GM21619 (cell line): ENCODE measurements at regions not wholly inside any gene's neighbourhood (a gene's known extent, or its start where the extent isn't known, plus 50 kb on each side); places are given as distances from the start of the nearest gene placed in this dataset.

Experiments used
- ATAC-seq: cut with Tn5 transposase; IDR thresholded peaks from one replicate; pipeline ENCODE4 v1.9.1; 2021; ENCODE audit not compliant: unreplicated experiment

DNA sequence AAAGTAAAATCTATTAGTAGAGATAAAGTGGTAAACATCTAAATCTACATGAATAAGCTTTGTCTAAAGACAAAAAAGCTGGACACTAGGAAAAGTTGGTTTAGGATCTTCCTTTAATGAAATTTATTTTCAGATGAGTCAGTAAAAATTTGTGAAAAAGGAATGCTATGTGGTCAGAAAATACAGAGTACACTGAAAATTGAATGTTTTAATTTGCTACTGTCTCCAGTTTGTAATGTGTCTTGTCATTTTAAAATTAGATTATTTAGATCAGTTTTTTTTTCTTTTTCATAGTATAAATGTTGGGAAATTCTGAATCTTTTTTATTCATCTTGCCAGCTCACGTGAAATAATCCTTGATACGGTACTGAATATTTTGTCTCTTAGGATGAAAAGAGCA is 56.9 kb downstream of the SLITRK6 start:
- no peak for ATAC-seq

DNA sequence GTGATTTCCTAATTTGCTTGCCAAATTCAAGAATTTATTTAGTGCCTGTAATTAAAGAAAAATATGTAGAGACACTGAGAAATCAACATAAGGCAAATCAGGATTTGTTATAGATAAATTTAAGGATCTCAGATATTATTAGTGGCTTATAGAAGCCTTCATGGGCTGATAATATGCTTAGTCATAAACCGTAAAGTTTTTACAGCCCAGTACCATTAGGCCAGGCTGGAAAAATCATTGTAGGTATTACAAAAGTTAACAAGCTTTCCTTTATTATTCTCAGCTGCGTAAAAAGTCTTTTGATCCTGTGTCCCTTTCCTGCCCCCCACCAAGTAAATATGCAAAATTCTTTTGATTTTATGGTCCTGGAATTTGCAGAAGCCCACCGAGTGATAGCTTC is 58.2 kb downstream of the SLITRK6 start:
- no peak for ATAC-seq

DNA sequence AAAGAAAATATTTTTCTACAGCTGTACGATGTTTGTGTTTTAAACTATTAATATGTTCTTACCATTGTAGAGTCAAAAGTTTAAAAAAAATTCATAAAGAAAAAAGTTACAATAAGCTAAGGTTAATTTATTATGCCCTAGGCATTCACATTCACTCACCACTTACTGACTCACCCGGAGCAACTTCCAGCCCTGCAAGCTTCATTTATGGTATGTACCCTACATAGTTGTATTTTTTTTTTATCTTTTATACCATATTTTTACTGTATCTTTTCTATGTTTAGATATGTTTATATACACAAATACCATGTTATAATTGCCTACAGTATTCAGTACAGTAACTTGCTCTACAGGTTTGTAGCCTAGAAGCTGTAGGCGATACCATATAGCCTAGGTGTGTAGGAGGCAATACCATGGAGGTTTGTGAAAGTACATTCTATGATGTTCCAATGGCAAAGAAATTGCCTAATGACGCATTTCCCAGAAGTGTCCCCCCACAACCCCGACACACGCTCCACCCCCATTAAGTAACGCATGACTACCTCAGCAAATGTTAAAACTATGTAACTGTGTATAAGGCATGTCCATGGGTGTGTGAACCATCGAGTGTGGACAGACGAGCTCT is 60.4 kb downstream of the SLITRK6 start:
- ATAC-seq, result no peak

DNA sequence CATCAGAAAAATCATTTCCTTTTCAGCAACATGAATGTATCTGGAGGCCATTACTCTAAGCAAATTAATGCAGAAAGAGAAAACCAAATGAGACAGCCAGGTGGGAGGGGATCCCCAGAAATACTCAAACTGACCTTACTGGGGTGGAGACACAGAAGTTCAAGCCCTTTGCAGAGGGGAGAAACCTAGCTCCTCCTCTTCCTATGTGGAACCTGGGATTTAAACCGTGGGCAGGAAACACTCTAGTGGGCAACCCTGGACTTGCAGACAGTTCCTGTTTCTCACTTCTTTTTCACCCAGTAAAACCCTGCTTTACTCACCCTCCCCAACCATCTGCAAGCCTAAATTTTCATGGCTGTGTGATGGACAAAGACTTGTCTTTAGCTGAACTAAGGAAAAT is 61.3 kb downstream of the SLITRK6 start:
- ATAC-seq, result no peak

GRCh38 chr13:85729296-85729695 is 69.9 kb downstream of the SLITRK6 start:
- ATAC-seq, result no peak

DNA sequence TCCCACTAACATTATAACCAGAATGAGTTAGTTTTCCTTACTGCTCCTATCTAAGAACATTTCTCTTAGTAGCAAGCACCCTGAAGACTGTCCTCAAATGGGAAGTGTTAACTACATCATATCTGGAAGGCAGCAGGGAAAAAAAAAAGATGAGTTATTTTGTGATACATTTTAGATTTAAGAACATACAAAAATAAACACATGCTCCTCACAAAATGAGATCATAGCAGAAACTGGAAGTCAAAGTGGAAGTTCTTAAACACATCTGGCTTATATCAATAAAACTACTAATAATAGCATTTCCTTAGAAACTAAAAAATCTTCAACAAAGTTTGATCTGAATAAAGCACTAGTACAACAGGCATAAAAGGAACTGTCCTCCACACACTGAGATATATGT is 70.4 kb downstream of the SLITRK6 start:
- ATAC-seq, result no peak

DNA sequence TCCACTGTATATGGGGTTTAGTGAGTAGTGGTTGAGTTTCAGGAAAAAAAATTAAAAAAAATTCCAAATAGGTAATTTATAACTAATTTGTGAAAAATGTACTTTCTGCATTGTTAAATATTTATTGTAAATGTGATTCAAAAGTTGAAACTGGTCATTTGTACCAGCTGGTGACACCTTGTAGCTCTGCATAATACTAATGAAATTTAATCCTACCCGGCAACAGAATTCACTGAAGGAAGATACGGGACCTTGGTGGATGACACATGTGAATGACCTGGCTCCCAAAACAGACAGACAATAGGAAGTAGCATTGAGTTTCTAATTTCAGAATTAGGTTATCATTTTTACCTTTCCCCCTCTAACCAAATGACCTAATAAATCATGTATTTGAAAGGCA is 73.8 kb downstream of the SLITRK6 start:
- no peak for ATAC-seq

GRCh38 chr13:85724546-85725432 is 74.4 kb downstream of the SLITRK6 start:
- ATAC-seq, result no peak

DNA sequence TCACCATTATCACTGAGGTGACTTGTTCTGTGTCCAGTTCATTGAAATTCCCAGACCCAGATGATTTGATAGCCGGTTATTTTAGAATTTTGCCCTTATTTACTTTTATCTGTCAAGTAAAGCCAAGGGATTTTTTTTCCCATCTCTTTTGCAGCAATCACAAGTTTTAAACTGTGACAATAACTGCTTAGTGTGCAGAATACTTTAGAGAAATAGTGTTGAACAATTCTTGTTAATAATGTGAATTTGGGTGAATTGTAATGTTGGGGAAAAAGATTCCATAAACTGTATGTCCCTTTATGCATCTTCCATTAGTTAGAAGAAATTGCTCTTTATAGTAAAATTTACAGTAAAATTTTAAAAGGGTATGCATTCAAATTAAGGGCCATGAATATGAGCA is 79.5 kb downstream of the SLITRK6 start:
- no peak for ATAC-seq

DNA sequence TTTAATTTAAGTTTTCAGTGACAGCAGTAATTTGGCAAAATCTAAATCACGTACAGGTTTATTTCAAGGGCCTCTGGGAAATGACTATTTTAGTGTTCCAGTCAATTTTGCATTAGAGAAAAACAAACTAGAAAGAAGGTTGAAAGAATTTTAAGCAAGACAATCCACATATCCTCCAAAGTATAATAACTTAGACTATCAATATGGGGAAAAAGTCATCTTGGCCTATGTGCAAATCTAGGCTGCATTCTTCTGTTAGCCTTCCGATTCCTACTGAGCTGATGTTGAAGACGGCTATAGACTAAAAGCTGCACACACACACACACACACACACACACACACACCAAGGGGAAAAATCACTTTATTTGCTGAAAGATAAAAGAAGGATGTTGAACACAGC is 81.3 kb downstream of the SLITRK6 start:
- ATAC-seq, result no peak

DNA sequence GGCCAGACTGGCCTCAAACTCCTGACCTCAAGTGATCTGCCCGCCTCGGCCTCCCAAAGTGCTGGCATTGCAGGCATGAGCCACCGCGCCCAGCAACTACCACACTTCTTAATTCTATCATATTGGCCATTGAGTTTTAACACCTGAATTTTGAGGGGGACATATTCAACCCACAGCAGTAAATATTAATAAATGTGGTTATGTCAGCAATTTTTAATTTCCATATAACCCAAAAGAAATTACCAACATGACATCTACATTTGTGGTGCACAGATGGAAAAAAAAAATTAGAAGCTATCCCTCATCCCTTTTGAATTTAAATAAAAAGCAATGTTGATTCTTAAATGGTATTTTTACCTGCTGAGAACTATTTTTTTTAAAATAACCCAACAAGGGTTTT is 88.7 kb downstream of the SLITRK6 start:
- ATAC-seq, result no peak

DNA sequence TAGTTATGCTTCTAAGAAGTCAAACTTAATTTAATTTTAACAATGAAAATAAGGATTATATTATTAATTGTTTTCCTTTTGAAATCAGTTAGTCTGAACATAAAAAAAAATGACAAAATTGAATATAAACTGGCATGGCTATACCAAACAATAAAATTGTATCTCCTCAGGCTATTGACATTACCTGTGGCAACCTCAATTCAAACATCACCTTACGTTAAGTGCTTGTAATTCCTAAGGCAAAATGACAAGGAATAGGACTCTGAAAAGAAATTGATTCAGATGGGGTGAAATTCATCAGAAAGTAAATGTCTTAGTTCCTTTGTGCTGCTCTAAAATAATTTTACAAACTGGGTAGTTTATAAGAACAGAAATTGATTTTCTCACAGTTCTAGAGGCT is 89.5 kb downstream of the SLITRK6 start:
- no peak for ATAC-seq

GRCh38 chr13:85709072-85709471 is 90.1 kb downstream of the SLITRK6 start:
- no peak for ATAC-seq

- no peak for ATAC-seq
These were observed 98.3 kb downstream of the SLITRK6 start for GRCh38 chr13:85700906-85701305.

DNA sequence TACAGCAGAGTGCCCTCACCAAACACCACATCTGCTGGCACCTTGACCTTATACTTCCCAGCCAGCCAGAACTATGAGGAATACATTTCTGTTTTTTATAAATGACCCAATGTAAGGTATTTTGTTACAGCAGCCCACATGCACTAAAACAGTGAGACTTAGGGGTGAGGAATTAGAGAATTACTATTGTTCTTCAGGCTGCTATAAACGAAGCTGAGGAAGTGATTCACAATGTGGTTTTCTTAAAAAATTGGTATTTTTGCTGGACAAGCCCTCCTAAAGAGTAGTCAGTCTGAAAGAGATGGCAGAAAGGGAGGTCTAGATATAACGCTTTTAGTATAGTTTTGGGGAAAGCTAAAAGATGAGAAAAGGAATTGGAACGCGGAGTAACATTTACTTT is 101.0 kb downstream of the SLITRK6 start:
- no peak for ATAC-seq

DNA sequence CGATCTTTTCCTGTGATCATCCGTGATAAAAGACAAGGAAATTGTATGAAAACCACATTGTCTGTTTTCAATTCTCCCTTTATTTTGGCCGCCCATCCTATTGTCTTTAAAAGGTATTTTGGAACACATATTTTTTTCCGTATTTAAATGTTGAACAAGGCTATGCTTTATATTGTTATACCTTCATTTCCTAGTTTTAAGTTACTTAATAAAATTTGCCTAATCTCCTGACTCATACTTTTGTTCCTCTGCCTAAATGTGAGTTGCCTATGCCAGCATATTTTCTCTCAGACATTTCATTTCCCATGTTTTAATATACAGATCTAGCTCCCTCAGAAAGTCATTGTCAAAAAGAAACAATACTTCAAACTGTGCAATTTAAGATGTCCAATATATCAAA is 104.2 kb downstream of the SLITRK6 start:
- ATAC-seq, result no peak

- no peak for ATAC-seq
These were observed 105.2 kb downstream of the SLITRK6 start for GRCh38 chr13:85693889-85694511.

DNA sequence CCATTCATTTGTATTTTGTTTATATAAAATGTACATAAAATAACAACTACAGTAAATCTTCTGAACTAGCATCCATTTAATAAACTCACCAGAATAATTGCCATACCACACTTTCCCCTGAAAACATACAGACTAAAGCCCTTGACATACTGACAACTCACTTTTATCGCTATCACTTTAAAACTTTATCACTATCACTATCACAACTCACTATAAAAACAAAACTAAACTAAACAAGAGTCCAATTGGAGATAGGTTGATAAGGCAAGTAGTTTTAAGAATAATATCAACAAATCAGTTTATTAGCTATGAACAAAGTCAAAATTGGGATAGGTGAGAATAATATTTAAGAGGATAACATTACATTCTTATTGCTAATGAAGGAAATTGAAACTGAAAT is 108.9 kb downstream of the SLITRK6 start:
- no peak for ATAC-seq

- no peak for ATAC-seq
These were observed 113.8 kb downstream of the SLITRK6 start for GRCh38 chr13:85685436-85685835.

- ATAC-seq, result no peak
These were observed 123.9 kb downstream of the SLITRK6 start for GRCh38 chr13:85675151-85675907.

GRCh38 chr13:85671336-85671735 is 127.9 kb downstream of the SLITRK6 start:
- no peak for ATAC-seq
